H1 (cell line): ENCODE measurements at regions not wholly inside any gene's neighbourhood (a gene's known extent, or its start where the extent isn't known, plus 50 kb on each side); places are given as distances from the start of the nearest gene placed in this dataset.

ENCODE experiments used
- CTCF ChIA-PET: fragments of 300-600 bp; sonication (Branson Sonifier 250); formaldehyde crosslinking; loops from one replicate; lab custom pipeline; 2021; ENCODE audit not compliant: partially characterized antibody; lab: Charles Lee
- POLR2A ChIA-PET: fragments of 300-600 bp; sonication (Branson Sonifier 250); formaldehyde crosslinking; loops from one replicate; lab custom pipeline; 2021; ENCODE audit warnings: inconsistent platforms; ENCODE audit not compliant: partially characterized antibody; lab: Charles Lee
- DNase-seq, 2 experiments: peaks; one replicate each; pipeline versions ENCODE4 v3.0.0 to v3.0.0-alpha.2; 2010 to 2022; ENCODE audit warnings: low spot score in 2 of 2, low read depth in 1 of 2, mixed read lengths in 1 of 2
- FAIRE-seq: peaks from 2 replicates; lab custom pipeline; 2011; peaks lifted over from hg19 to GRCh38; lab: Jason Lieb, UNC
- H2AFZ ChIP-seq: 2 replicates; pipeline ENCODE4 v1.8.1; 2012; ENCODE audit warnings: low read length, inconsistent platforms
- H2AK5ac ChIP-seq: 2 replicates; pipeline ENCODE4 v1.6.1; 2013; ENCODE audit warnings: low read depth, low read length
- H2BK120ac ChIP-seq: replicated peaks from 2 replicates; pipeline ENCODE3; 2013; ENCODE audit warnings: low read depth, low read length, inconsistent platforms
- H2BK12ac ChIP-seq: 2 replicates; pipeline ENCODE4 v1.6.1; 2013; ENCODE audit warnings: low read depth, low read length
- H2BK15ac ChIP-seq: 2 replicates; pipeline ENCODE4 v1.6.1; 2013; ENCODE audit warnings: low read length
- H2BK20ac ChIP-seq: 2 replicates; pipeline ENCODE4 v1.6.1; 2013; ENCODE audit warnings: low read length
- H2BK5ac ChIP-seq: 2 replicates; pipeline ENCODE4 v1.6.1; 2013; ENCODE audit warnings: low read depth, low read length
- H3K14ac ChIP-seq: 2 replicates; pipeline ENCODE4 v1.6.1; 2013; ENCODE audit warnings: inconsistent platforms; ENCODE audit not compliant: insufficient read length
- H3K18ac ChIP-seq: 2 replicates; pipeline ENCODE4 v1.6.1; 2013; ENCODE audit warnings: low read length; ENCODE audit errors: extremely low read depth
- H3K23ac ChIP-seq: 2 replicates; pipeline ENCODE4 v1.6.1; 2013; ENCODE audit warnings: inconsistent platforms; ENCODE audit not compliant: insufficient read length
- H3K23me2 ChIP-seq: 2 replicates; pipeline ENCODE4 v1.6.1; 2013; ENCODE audit warnings: low read depth, low read length
- H3K27ac ChIP-seq: 2 replicates; pipeline ENCODE4 v1.6.1; 2011; ENCODE audit warnings: low read depth, low read length, inconsistent platforms
- H3K27me3 ChIP-seq, 4 experiments: replicated peaks in 1 of 4; 1 replicate in 1 of 4; 2 replicates in 3 of 4; pipeline versions ENCODE4 v1.6.1 to v1.8.1; 2011 to 2013; ENCODE audit warnings: low read length in 3 of 4, mild to moderate bottlenecking in 3 of 4, inconsistent platforms in 2 of 4, mixed read lengths in 2 of 4, moderate library complexity in 1 of 4; ENCODE audit not compliant: control insufficient read depth in 3 of 4, insufficient read depth in 3 of 4; ENCODE audit errors: extremely low read depth in 1 of 4
- H3K36me3 ChIP-seq, 4 experiments: 2 replicates each; pipeline versions ENCODE4 v1.6.1 to v1.8.1; 2011 to 2013; ENCODE audit warnings: mild to moderate bottlenecking in 4 of 4, low read length in 3 of 4, moderate library complexity in 2 of 4, control low read depth in 1 of 4, inconsistent platforms in 1 of 4; ENCODE audit not compliant: insufficient read depth in 4 of 4, control insufficient read depth in 2 of 4
- H3K4ac ChIP-seq: replicated peaks from 2 replicates; pipeline ENCODE3; 2013; ENCODE audit warnings: low read length, low read depth, mixed read lengths, inconsistent platforms; ENCODE audit not compliant: insufficient read length
- H3K4me1 ChIP-seq, 4 experiments: replicated peaks in 1 of 4; 1 replicate in 1 of 4; 2 replicates in 3 of 4; pipeline versions ENCODE4 v1.6.1 to v1.8.1; 2011 to 2013; ENCODE audit warnings: low read length in 3 of 4, inconsistent platforms in 2 of 4, mixed read lengths in 1 of 4; ENCODE audit not compliant: insufficient read depth in 4 of 4, control insufficient read depth in 3 of 4
- H3K4me2 ChIP-seq, 2 experiments: 2 replicates each; pipeline versions ENCODE4 v1.6.1 to v1.8.1; 2011 to 2013; ENCODE audit warnings: low read depth in 2 of 2, low read length in 2 of 2, control low read depth in 1 of 2, inconsistent platforms in 1 of 2, mild to moderate bottlenecking in 1 of 2; ENCODE audit not compliant: insufficient read depth in 1 of 2
- H3K4me3 ChIP-seq, 4 experiments: fragments of 200-600, 300-600 bp in 1 of 4; sonication (generic), shearing (Covaris generic), sonication (Bioruptor Twin) in 1 of 4; 2 replicates each; pipeline versions ENCODE4 v1.5.1 to v1.8.1; 2011 to 2016; ENCODE audit warnings: low read length in 4 of 4, low read depth in 3 of 4, control low read depth in 2 of 4, inconsistent platforms in 2 of 4, mild to moderate bottlenecking in 2 of 4, mixed read lengths in 1 of 4, moderate library complexity in 1 of 4; ENCODE audit not compliant: insufficient read depth in 2 of 4; ENCODE audit errors: extremely low read depth in 1 of 4
- H3K56ac ChIP-seq: replicated peaks from 2 replicates; pipeline ENCODE3; 2013; ENCODE audit warnings: low read depth, mild to moderate bottlenecking, mixed read lengths, low read length, inconsistent platforms; ENCODE audit not compliant: insufficient read length
- H3K79me1 ChIP-seq: 2 replicates; pipeline ENCODE4 v1.6.1; 2013; ENCODE audit warnings: low read depth, low read length, control low read depth
- H3K79me2 ChIP-seq, 2 experiments: 2 replicates each; pipeline versions ENCODE4 v1.6.1 to v1.8.1; 2012 to 2013; ENCODE audit warnings: low read length in 2 of 2, mild to moderate bottlenecking in 2 of 2, inconsistent platforms in 1 of 2; ENCODE audit not compliant: insufficient read depth in 2 of 2, control insufficient read depth in 1 of 2
- H3K9ac ChIP-seq, 4 experiments: replicated peaks in 1 of 4; 1 replicate in 1 of 4; 2 replicates in 3 of 4; pipeline versions ENCODE4 v1.6.1 to v1.8.1; 2011 to 2013; ENCODE audit warnings: low read depth in 3 of 4, low read length in 3 of 4, control low read depth in 2 of 4, mild to moderate bottlenecking in 2 of 4, moderate library complexity in 2 of 4, inconsistent platforms in 1 of 4; ENCODE audit errors: extremely low read depth in 1 of 4
- H3K9me3 ChIP-seq, 2 experiments: 2 replicates each; pipeline versions ENCODE4 v1.6.1 to v1.8.1; 2012 to 2013; ENCODE audit warnings: mild to moderate bottlenecking in 2 of 2, moderate library complexity in 2 of 2, control low read depth in 1 of 2, inconsistent platforms in 1 of 2, low read depth in 1 of 2, low read length in 1 of 2, mixed read lengths in 1 of 2; ENCODE audit not compliant: insufficient read depth in 2 of 2
- H4K20me1 ChIP-seq, 2 experiments: replicated peaks in 1 of 2; 2 replicates each; pipeline versions ENCODE3 to v1.8.1; 2011 to 2013; ENCODE audit warnings: inconsistent platforms in 2 of 2, low read length in 2 of 2, mild to moderate bottlenecking in 1 of 2; ENCODE audit not compliant: insufficient read depth in 2 of 2, control insufficient read depth in 1 of 2
- H4K5ac ChIP-seq: 2 replicates; pipeline ENCODE4 v1.6.1; 2013; ENCODE audit warnings: low read length, low read depth, mixed read lengths, inconsistent platforms; ENCODE audit not compliant: insufficient read length
- H4K8ac ChIP-seq: 2 replicates; pipeline ENCODE4 v1.8.0; 2013; ENCODE audit warnings: mild to moderate bottlenecking, moderate library complexity, low read length, inconsistent platforms; ENCODE audit not compliant: insufficient read depth; ENCODE audit errors: extremely low read depth
- H4K91ac ChIP-seq: replicated peaks from 2 replicates; pipeline ENCODE3; 2013; ENCODE audit warnings: low read length, mixed read lengths, inconsistent platforms; ENCODE audit not compliant: insufficient read length
- CEBPB ChIP-seq: IDR thresholded peaks from 2 replicates; pipeline ENCODE4 v1.6.1; 2012; ENCODE audit warnings: low read depth, low read length
- CTCF ChIP-seq, 3 experiments: IDR thresholded peaks; 1 replicate in 2 of 3; 2 replicates in 1 of 3; pipeline versions ENCODE4 v1.5.1 to v1.6.1; 2011; ENCODE audit warnings: low read length in 3 of 3, mild to moderate bottlenecking in 3 of 3, inconsistent platforms in 2 of 3, low read depth in 1 of 3, moderate library complexity in 1 of 3; ENCODE audit not compliant: insufficient read depth in 1 of 3; ENCODE audit errors: control extremely low read depth in 1 of 3
- GTF2F1 ChIP-seq: IDR thresholded peaks from 2 replicates; pipeline ENCODE4 v1.6.1; 2012; ENCODE audit warnings: low read depth, low read length, improper control_type of control experiment, borderline replicate concordance
- NRF1 ChIP-seq: IDR thresholded peaks from 2 replicates; pipeline ENCODE4 v1.6.1; 2011; ENCODE audit warnings: mild to moderate bottlenecking, low read depth, low read length, improper control_type of control experiment
- POLR2AphosphoS5 ChIP-seq: IDR thresholded peaks from 2 replicates; pipeline ENCODE4 v1.6.1; 2011; ENCODE audit warnings: low read depth, low read length
- SP4 ChIP-seq: IDR thresholded peaks from 2 replicates; pipeline ENCODE4 v1.6.1; 2012; ENCODE audit warnings: low read length, inconsistent platforms
- SUZ12 ChIP-seq: fragments of 200-600 bp; sonication (generic); IDR thresholded peaks from 2 replicates; pipeline ENCODE4 v1.6.1; 2012; ENCODE audit warnings: mild to moderate bottlenecking, inconsistent platforms, low read length, moderate library complexity, mixed read lengths
- TBP ChIP-seq: IDR thresholded peaks from 2 replicates; pipeline ENCODE4 v1.6.1; 2011; ENCODE audit warnings: low read depth, low read length, improper control_type of control experiment
- TCF12 ChIP-seq: IDR thresholded peaks from 2 replicates; pipeline ENCODE4 v1.6.1; 2011; ENCODE audit warnings: low read depth, mild to moderate bottlenecking, low read length
- USF2 ChIP-seq: IDR thresholded peaks from 2 replicates; pipeline ENCODE4 v1.6.1; 2011; ENCODE audit warnings: low read length, improper control_type of control experiment
- WGBS, 2 experiments: shearing (Covaris generic) in 1 of 2; methylation state at CpG; one replicate each; pipeline versions ENCODE4 v1.1.6 to v1.1.7; 2013 to 2015; ENCODE audit warnings: low lambda C conversion rate in 2 of 2, mixed read lengths in 2 of 2, inconsistent platforms in 1 of 2, low coverage in 1 of 2, missing lambda C conversion rate in 1 of 2; ENCODE audit not compliant: insufficient replicate concordance in 2 of 2, insufficient coverage in 1 of 2, insufficient read length in 1 of 2; ENCODE audit errors: extremely low coverage in 1 of 2, missing lambda C conversion rate in 1 of 2; 5-methylcytosine and 5-hydroxymethylcytosine counted together

GRCh38 chr6:23441808-23442461 lies 684.1 kb upstream of the NRSN1 start:
- Histone ChIP-seq H4K8ac (no peak overlapping the region), H3K9me3 (no peaks in the 10 kb centered on the region), H3K27ac (no peak overlapping the region), H3K4me3 (no peak overlapping the region), H3K36me3 (no peaks in the 10 kb centered on the region), H3K79me2 (no peaks in the 10 kb centered on the region), H3K23ac (no peak overlapping the region), H2AK5ac (no peak overlapping the region), H3K4me1 (no peaks in the 10 kb centered on the region), H3K4me2 (no peak overlapping the region), H3K18ac (no peak overlapping the region), H2BK20ac (no peak overlapping the region), H2BK12ac (no peak overlapping the region), H2BK5ac (no peak overlapping the region), H3K79me1 (no peaks in the 10 kb centered on the region), H4K20me1 (no peaks in the 10 kb centered on the region), H3K14ac (no peak overlapping the region), H2BK15ac (no peak overlapping the region), H4K5ac (no peak overlapping the region), H2BK120ac (no peak overlapping the region), H3K56ac (no peak overlapping the region), H3K4ac (no peak overlapping the region), H3K9ac (no peak overlapping the region), H3K23me2 (no peaks in the 10 kb centered on the region), H4K91ac (no peak overlapping the region), H3K27me3 (no peaks in the 10 kb centered on the region), H2AFZ (no peak overlapping the region)
- CTCF ChIA-PET, result no interaction called here
- POLR2A ChIA-PET, result no interaction called here
- WGBS, 2 experiments, result 97% methylated on average over 3 of the region's 3 CpGs; no CpG with 5 or more reads in 1 of the 2 experiments
- DNase-seq, result no peak
- no peak for FAIRE-seq
- TF ChIP-seq POLR2AphosphoS5 (no peak), CTCF (IDR thresholded peaks at IDR 0.05; ENCODE audit: control extremely low read depth in 1 of 3, insufficient read depth in 1 of 3, low read depth in 1 of 3, low read length in 3 of 3) (no peak), TBP (no peak), GTF2F1 (no peak), CEBPB (no peak), SUZ12 (no peak), TCF12 (no peak), USF2 (no peak), SP4 (no peak), NRF1 (no peak)
